DMS 273 (cell line): ENCODE measurements at regions not wholly inside any gene's neighbourhood (a gene's known extent, or its start where the extent isn't known, plus 50 kb on each side); places are given as distances from the start of the nearest gene placed in this dataset.

ENCODE experiments used
- DNase-seq: peaks from one replicate; lab custom pipeline; 2025; ENCODE audit not compliant: unreplicated experiment; lab: John Stamatoyannopoulos, UW

DNA sequence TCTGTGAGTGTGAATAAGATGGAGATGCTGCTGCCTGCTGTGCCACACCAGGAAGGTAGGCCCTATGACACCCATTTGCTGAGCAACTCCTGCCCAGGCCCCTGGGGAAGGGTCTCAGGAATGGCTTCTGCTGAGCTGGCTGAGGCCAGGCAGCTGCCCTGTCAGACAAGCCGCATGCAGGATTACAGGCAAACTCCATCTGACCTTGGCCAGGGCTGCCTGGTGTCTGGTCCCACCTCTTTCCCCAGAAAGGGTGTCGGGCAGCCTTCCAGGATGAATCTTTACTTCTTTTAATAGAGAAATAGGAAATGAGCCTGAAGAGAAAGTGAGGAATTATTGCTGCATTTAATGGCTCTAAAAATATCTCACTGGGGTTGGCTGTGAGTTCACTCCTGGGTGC, 182.5 kb downstream of the IRX5 start:
- no peak for DNase-seq

DNA sequence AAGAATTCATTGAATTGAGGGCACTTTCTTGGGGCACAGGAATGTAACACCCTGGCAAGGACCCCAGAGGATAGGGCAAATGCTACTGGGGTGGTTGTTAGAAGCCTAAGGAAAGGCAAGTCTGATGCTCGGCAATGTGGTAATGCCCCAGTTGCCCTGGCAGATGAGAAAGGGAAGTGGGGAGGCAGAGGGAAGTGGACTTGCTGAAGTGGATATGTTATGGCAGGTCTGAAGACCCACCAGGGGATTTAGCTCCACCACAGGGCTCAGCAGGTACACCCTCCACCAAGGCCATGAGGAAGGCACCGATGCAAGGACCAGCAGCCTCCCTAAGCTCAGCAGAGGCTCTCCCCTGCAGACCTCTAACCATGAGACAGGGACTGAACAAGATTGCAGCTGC, 184.8 kb downstream of the IRX5 start:
- DNase-seq: no peak

DNA sequence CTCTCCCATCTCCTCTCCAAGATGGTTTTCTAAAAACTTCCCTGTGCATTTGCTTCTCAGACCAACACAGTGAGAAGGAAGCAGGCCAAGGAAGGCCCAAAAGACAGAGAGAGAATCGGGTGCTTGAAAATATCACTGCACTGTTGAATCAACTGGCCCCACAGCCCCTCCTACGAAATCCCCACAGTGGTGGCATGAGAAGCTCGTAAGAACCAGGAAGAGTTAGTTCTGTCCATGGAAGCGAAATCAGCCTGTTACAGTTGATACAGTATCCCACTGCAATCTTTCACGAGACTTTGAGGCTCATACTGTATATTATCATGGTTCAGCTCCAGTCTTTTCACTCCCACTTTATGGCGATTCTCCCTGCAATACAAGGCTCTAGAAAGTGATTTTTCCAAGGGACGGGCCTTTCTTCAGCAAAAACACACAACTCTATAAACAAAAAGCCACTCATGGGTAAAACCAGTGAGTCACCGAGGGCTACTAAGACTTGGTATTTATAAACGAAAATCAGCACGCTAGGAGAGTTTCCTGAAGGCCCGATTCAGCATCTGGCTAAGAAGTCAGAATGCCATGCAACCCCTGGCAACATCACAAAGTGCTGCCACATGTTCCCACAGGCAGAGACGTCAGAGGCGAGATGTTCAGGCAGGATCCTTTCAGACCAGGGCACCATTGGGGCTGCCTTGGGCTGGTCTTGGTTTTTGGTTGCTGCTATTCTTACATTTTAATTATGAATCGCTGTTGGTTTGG, 185.7 kb downstream of the IRX5 start:
- no peak for DNase-seq

DNA sequence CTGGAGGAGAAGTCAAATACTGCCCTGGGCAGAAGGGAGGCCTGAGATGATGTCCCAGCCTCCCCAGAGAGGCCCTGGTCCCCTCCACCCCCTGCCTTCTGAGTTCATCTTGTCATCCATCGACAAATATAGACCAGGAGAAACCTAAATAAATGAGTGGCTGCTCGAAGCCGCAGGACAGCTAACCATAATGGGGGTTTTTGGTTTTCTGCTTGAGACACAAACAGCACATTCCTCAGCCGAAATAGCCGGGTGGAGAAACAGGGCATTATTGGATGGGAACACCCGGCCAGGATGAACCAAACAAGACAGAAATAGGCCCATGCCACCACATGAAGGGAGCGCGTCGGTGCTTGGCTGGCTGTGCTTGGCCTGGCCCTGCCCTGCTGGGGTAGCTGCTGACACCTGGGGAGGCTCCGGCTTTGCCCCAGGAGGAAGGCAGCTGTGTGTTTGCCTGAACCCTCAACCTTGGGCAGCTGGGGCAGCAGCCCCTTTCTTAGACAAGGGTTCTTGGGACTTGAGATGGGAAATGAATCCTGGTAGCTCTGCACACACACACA, 188.1 kb downstream of the IRX5 start:
- no peak for DNase-seq

DNA sequence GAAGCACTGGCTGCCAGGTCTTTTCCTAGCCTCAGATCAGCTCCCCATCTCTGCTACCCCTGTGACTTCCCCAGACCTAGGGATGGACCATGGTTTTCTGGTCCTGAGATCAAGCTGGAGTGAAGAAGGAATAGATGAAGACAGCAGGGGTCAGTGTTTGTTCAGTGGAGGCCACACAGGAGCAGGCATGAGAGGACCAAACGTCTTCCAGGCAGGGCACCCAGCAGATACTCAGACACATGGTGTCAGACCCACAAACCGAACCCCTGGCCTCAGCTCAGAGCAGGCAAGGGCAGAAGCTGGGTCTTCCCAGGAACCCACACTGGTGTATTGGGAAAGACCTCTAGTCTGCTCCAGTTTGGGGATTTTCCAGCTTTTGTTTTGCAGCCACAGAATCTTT, 189.7 kb downstream of the IRX5 start:
- DNase-seq: peak; percentile 39

DNA sequence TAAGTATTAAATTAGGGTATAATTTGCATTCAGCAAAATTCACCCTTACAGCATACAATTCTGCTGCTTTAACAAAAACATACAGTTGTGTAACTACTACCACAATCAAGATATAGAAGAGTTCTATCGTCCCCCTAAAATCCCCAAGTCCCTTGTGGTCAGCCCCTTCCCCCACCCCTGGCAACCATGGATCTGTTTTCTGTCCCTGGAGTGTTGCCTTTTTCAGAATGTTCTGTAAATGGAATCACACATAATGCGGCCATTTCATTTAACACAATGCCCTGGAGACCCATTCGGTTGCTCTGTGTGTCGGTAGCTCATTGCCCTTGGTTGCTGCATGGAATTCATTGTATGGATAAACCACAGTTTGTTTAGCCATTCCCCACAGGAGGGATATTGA, 190.2 kb downstream of the IRX5 start:
- no peak for DNase-seq

DNA sequence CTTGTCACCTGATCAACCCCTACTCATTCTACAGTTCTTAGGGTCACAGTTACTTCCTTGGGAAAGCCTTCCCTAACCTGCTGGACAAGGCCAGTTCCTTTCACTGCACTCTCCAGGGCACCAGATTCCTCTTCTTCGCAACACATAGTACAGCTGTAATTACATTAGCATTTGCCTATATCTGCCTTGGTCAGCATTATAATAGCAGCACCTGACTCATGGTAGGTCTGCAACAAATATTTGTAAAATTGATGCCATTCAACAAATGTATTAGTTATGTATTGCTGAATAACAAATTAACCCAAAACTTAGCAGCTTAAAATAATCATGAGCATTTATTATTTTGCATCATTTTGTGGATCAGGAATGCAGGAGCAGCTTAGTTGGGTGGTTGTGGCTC, 193.0 kb downstream of the IRX5 start:
- no peak for DNase-seq

DNA sequence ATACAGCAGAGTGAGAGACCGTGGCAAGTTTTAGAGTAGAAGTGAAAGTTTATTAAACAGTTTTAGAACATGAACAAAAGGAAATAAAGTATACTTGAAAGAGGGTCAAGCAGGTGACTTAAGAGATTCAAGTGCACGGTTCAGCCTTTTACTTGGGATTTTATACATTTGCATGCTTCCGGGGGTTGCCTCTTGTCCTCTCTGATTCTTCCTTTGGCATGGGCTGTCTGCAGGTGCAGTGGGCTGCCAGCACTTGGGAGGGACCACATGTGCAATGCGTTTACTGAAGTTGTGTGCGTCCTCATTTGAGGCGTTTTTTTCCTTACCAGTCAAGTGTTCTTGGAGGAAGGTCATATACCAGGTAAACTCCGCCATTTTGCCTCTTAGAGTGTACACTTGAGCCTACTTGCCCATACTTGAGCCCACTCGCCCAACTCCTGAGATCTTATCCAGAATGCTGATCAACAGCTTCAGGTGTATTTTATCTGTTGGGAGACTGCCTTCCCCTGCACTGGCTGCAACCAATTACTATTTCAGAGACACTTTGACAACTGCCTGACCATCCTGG, 195.2 kb downstream of the IRX5 start:
- no peak for DNase-seq

DNA sequence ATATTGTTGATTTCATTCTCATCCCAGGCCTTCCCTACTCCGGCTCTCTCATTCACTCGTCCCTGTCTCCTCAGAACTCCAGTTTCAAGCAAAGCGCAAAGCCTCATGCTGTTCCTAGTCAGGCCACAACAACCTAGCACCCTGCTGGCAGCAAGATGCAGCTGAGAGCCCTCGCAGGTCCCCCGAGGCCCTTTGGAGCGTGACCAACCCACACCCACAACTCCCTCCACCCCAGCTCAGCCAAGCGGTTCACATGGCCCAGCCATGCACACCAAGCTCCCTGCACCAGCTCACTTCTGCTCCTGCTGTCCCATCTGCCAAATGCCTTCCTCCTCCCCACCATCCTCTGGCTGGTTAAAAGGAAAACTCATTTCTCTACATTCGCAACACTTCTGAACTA, 195.8 kb downstream of the IRX5 start:
- no peak for DNase-seq

DNA sequence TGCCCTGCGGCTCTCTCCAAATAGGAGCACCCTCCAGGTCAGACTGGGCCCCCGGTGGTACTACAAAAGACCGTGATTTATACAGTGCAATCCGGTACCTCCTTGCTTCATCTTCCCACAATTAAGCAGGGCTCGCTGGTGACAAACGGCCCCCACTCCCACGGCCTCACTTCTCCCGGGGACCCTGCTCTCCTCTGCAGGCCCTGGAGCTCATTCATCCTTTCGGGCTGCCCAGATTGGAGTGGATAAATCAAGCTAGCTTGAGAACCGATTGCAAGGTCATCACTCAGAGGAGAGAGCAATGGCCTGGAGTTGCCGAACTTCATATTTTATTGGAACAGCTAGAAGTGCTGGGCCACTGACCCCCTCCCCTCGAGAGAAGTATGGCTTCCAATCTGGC, 193.5 kb upstream of the IRX6 start:
- no peak for DNase-seq

DNA sequence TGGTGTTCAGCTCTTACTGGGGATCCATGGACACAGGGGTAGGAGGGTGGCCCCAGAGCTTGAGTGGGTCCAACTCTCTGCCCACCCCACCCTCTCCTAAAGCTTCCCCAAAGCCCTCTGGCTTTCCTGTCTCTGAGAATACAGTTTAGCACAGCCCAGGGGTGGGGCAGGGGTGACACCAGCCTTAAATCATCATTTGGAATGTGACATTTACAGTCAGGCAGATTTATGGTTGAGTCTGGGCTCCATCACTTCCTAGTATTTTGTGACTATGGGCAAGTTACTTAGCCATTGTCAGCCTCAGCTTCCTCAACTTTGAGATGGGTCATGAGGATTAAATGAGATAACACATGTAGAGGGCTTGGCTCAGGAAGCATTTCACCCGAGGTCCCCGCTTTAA, 193.1 kb upstream of the IRX6 start:
- DNase-seq: no peak

DNA sequence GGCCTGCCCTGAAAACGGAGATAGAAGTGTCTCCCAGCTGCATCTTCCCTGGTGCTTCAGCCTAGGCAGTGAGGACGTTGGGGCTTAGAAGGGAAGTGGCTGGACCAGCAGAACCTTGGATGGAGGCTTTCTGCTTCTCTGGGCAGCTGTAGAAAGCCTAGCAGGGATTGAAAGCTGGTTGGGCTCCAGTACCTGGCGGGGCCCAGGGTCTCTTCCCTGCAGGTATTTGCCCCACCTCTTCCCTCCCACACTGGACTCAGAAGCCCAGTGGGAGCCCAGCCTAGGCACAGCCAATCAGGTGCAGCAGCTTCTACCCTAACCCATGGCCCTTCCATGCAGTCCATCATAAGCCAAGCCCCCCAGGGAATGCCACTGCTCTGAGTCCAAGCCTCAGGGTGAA, 190.3 kb upstream of the IRX6 start:
- DNase-seq: no peak

DNA sequence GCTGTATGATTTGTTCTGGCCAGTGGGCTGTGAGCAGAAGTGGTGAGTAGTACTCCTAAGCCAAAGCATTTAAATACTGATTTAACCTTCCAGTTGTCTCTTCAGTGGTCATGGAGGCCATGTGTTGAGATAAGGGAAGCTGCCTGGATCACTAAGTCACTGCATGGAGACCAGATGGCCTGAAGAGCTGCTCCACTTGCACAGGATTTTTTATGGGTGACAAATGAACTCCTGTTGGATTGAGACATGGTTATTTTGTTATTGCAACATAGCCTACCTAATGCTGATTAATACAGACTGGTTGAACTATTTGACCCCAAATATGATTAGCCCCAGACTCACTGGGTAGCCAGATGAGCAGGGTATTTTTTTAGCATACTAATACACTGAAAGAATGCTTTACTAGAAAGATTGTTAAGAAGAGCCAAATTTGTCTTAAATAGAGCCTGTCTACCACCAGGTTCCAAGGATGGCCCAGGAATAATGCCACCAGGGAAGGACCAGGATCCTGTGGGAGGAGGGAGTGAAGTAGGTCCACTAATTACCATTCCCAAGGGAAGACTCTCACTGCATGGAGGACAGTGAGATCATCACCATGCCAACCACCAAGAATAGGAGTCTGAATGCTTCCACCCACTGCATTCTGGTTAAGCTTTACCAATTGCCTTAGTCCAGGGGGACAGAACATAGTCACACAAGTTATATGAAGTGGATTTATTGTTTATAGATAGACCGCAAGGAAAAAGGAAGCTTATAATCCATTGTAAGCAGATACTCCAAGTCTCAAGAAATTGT, 187.4 kb upstream of the IRX6 start:
- DNase-seq: no peak

DNA sequence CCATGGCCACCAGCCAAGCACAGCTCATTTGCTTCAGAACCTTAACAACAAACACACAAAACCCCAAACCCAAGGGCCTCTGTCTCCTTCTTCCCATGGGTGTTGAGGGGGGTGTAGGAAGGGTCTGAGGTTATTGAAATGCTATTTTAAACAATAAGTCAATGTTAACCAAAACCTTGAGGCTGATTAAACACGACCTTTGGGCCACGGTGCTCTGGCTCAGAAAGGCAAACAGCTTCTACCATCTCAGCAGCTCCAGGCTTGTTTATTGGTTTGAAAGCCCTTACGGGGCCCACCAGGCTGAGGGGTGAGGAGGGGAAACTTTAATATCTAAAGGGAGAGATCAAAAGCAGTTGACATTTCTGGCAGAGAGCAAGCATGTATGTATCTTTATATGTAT, 185.7 kb upstream of the IRX6 start:
- DNase-seq: no peak

DNA sequence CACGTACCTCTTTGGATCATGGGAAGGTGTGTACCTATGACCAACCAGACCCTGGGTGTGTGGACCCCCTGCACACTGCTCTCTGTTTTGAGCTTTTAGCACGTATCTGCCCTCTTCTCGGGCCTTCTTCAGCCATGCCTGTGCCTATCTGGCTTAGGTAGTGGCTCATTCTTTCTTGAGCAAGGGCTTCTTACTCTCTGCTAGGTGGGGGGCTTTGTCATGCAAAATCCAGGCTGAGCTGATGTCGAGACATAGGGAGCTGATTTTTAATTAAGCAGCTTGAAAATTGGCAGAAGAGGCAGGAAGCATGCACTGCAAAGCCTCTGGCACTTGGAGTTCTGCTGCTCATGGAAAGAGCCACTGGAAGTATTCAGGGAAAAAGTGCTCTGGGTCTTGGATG, 181.6 kb upstream of the IRX6 start:
- DNase-seq: no peak

DNA sequence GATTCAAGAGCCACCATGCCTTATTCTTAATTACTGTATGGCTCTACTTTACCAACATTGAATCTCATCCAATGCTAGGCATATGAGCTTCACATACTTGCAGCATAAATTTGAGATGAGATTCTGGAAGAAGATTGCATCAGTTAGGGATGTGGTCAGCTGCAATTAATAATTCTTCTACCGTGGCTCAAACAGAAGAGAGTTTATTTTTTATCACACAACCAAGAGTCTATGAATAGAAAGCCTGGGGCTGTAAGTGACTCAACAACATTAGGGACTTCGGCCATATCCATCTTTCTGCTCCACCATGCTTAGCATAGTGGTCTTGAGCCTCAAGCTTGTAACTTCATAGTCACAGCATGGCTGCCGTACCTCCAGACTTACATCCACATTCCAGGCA, 179.4 kb upstream of the IRX6 start:
- no peak for DNase-seq

DNA sequence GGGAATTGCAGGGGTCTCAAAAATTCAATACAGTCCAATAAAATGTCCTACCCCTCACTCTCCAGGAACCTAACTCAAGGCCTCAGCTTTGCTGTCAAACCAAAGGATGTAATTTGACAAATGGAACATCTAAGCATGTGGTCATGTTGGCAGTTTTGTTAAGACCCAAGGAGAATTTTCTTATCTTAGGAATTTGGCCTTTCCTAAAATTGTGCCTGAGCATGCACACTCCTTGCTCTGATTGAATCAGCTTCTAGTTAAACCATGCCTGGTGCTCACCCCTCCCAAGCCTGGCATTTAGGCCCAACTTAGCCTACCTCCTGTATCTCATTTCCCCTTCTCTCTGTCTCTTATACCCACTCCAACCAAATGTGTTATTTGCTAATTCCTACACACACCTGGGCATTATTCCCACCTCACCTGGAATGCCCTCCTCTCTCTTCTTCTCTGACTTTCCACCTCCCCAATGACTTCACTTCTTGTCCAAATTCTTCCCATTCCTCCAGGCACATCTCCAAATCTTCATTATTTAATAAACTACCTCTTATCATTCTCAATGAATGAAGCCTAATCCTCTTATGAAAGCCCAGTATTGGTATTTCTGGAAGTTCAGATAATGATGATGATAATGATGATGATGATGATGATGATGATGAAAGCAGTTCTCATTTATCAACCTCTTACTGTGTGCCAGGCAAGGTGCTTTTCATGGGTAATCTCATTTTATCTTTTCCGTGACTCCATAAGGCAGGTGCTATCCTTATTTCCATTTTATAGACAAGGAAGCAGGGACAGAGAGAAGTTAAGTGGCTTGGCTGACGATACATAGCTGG, 178.0 kb upstream of the IRX6 start:
- no peak for DNase-seq

DNA sequence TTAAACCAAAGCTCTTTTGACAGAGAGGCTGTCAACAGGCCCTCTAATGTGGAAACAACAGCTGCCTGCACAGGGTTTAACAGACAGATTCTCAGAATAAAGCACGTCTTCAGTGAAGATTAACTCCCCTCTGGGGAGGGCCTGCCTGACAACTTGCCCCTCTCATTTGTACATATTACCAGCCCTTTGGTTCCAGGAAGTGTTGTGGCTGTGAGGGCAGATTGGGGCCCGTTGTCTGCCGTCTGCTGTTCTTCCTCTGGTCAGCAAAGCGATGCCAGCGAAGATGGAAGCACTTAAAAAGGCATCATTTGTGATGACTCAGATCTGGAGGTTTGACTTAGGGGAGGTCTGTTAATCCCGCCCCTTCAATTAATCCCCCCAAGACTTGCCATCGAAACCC, 177.0 kb upstream of the IRX6 start:
- no peak for DNase-seq

DNA sequence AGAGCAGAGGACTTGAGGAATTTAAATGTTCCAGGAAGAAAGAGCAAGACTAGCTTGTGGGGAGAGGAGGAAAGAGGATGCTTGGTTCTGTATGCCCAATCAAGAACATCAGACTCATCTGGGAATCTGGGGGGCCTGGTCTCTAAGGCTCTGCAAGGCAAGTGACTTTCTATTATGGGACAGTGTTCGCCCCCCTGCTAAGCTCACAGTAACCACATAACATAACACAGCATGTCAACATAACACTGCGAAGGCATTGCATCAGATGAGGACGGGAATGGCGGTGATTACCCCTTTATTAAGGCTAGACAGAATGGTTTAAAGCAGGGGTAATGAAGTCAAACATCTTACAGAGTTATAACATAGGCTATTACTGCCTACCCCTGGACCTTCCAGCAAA, 176.6 kb upstream of the IRX6 start:
- DNase-seq: no peak

DNA sequence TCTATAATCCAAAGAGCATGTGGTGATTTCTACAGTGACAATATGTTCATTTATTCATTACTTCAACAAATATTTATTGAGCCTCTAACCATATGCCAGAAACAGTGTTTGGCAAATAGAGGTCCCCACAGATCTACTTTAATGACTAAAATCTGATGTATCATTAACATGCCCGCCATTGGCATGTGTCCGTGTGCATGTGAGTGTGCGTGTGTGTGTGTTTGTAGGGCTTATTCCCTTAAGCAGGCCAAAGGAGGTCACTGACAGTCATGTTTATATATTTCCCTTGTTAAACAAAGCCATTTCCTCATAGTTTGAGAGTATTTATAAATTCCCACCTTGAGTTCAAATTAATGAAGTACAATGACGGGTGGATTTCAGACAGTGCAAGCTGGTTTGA, 174.4 kb upstream of the IRX6 start:
- DNase-seq: no peak
